ENCODE measurements at regions not wholly inside any gene's neighbourhood (a gene's known extent, or its start where the extent isn't known, plus 50 kb on each side); places are given as distances from the start of the nearest gene placed in this dataset.

DNA sequence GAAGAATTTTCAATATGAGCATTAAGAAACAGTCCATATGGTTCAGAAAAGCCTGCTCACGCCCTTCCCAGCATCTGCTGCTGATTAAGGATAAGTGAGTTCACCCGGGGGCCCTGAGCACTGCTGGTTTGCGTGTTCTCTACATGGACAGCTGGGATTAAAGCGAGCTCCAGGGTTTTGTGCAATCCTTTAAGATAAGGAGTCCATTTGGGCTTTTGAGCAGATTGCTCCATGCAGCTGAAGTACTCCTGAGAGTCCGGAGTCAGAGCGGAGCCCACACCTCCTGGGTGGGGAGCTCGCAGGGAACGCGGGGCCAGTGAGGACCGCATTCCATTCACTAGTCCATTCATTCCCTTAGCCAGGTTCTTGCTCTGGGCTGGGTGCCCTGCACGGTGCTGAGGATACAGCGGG is 149.3 kb upstream of the COL5A1 start:
- TF ChIP-seq, protein P1, sequence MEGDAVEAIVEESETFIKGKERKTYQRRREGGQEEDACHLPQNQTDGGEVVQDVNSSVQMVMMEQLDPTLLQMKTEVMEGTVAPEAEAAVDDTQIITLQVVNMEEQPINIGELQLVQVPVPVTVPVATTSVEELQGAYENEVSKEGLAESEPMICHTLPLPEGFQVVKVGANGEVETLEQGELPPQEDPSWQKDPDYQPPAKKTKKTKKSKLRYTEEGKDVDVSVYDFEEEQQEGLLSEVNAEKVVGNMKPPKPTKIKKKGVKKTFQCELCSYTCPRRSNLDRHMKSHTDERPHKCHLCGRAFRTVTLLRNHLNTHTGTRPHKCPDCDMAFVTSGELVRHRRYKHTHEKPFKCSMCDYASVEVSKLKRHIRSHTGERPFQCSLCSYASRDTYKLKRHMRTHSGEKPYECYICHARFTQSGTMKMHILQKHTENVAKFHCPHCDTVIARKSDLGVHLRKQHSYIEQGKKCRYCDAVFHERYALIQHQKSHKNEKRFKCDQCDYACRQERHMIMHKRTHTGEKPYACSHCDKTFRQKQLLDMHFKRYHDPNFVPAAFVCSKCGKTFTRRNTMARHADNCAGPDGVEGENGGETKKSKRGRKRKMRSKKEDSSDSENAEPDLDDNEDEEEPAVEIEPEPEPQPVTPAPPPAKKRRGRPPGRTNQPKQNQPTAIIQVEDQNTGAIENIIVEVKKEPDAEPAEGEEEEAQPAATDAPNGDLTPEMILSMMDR (IDR thresholded peaks at IDR 0.05) = no peak
- ATAC-seq (ENCODE audit: low FRiP score) (peak; percentile 80), DNase-seq (ENCODE audit: low spot score) (no peak)

- no peak for ATAC-seq (ENCODE audit: low FRiP score)
- DNase-seq (ENCODE audit: low spot score) = no peak
Observed at GRCh38 chr9:134492721-134493460, 148.7 kb upstream of the COL5A1 start.

DNA sequence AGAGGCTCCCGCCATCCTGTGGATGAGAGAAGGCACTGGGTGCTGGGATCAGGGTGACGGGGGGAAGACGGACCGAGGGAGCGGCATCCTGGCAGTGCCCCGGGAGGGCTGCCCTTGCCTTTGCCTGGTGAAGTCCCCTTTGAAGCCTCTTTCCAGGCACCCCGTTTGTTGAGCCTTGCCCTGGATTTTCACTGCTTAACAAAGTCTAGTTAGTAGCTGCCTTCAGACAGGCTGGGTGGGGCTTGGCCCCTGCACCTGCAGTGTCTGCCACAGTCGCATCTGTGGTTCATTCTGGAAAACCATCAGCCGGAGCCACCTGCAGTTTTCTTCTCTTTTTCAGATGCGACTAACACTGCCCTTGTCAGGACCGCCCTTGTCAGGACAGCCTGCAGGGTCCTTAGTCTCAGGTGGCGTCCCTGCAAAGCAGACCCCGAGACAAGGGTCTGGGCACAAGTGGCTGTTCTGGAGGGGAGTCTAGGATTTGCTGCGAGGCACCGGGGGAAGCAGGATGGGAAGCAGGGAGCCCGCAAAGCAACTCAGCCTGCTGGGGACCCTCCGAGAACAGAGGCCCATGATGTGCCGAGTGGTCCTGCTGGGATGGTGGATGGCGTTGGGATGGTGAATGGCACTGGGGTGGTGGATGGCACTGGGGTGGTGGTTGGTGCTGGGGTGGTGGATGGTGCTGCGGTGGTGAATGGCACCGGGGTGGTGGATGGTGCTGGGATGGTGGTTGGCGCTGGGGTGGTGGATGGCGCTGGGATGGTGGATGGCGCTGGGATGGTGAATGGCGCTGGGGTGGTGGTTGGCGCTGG is 147.9 kb upstream of the COL5A1 start:
- ATAC-seq (ENCODE audit: low FRiP score) (no peak), DNase-seq (ENCODE audit: low spot score) (no peak)
- TF ChIP-seq, protein P1 (IDR thresholded peaks at IDR 0.05) = no peak

More at GRCh38 chr9:134492721-134493460, 148.7 kb upstream of the COL5A1 start:
- TF ChIP-seq, protein P1 (IDR thresholded peaks at IDR 0.05) = no peak

- ATAC-seq (ENCODE audit: low FRiP score) (no peak), DNase-seq (ENCODE audit: low spot score) (no peak)
- TF ChIP-seq, protein P1 (IDR thresholded peaks at IDR 0.05) = no peak
Observed at GRCh38 chr9:134494273-134494815, 147.3 kb upstream of the COL5A1 start.

GRCh38 chr9:134494905-134495304 is 146.7 kb upstream of the COL5A1 start:
- ATAC-seq (ENCODE audit: low FRiP score) (no peak), DNase-seq (ENCODE audit: low spot score) (no peak)
- TF ChIP-seq, protein P1 (IDR thresholded peaks at IDR 0.05) = no peak

- TF ChIP-seq, protein P1 (IDR thresholded peaks at IDR 0.05) = no peak
- no peak for ATAC-seq (ENCODE audit: low FRiP score)
- DNase-seq (ENCODE audit: low spot score) = no peak
Observed at GRCh38 chr9:134495881-134496412, 145.7 kb upstream of the COL5A1 start.
